Peyer's patch (tissue), 4 donors: ENCODE measurements at regions not wholly inside any gene's neighbourhood (a gene's known extent, or its start where the extent isn't known, plus 50 kb on each side); places are given as distances from the start of the nearest gene placed in this dataset.

Experiments
- DNase-seq, 3 donors: peaks; one replicate each; pipeline ENCODE4 v3.0.0-alpha.2; 2017 to 2019
- H3K27ac ChIP-seq, 4 donors: fragments of 200-600 bp; sonication (generic); one replicate each; pipeline ENCODE4 v1.5.1; 2016 to 2019
- H3K27me3 ChIP-seq, 2 donors: fragments of 200-600 bp; sonication (generic); one replicate each; pipeline ENCODE4 v1.5.1; 2019
- H3K36me3 ChIP-seq, 3 donors: fragments of 200-600 bp; sonication (generic); one replicate each; pipeline ENCODE4 v1.5.1; 2016 to 2019
- H3K4me1 ChIP-seq, 4 donors: fragments of 200-600 bp; sonication (generic); one replicate each; pipeline ENCODE4 v1.5.1; 2016 to 2019
- H3K4me3 ChIP-seq, 4 donors: fragments of 200-600 bp; sonication (generic); 1 replicate in 3 of 4; 2 replicates in 1 of 4; pipeline ENCODE4 v1.5.1; 2016 to 2019; ENCODE audit warnings: mild to moderate bottlenecking in 1 of 4
- H3K9me3 ChIP-seq, 4 donors: fragments of 200-600 bp; sonication (generic); one replicate each; pipeline ENCODE4 v1.5.1; 2016 to 2019; ENCODE audit warnings: mild to moderate bottlenecking in 1 of 4
- CTCF ChIP-seq, 6 experiments: fragments of 450-650 bp in 4 of 6; fragments of 200-600 bp in 2 of 6; sonication (generic) in 1 of 6; IDR thresholded peaks; one replicate each; pipeline ENCODE4 v1.5.1; 2017 to 2019; ENCODE audit warnings: antibody characterized with exemption in 6 of 6, mild to moderate bottlenecking in 3 of 6, moderate library complexity in 1 of 6
- POLR2A ChIP-seq, 2 donors: fragments of 450-650 bp; IDR thresholded peaks; one replicate each; pipeline ENCODE4 v1.5.1; 2017; ENCODE audit warnings: antibody characterized with exemption in 2 of 2, mild to moderate bottlenecking in 2 of 2, moderate library complexity in 2 of 2

GRCh38 chr6:114419175-114419574 is 76.4 kb upstream of the HS3ST5 start:
- no peaks in the 10 kb centered on the region for H3K4me1 ChIP-seq
- no peak for TF ChIP-seq POLR2A (IDR thresholded peaks at IDR 0.05)
- no peak for TF ChIP-seq CTCF (IDR thresholded peaks at IDR 0.05)
- no peak overlapping the region for H3K27ac ChIP-seq
- no peaks in the 10 kb centered on the region for H3K9me3 ChIP-seq
- no peaks in the 10 kb centered on the region for H3K36me3 ChIP-seq
- no peaks in the 10 kb centered on the region for H3K27me3 ChIP-seq
- H3K4me3 ChIP-seq = no peak overlapping the region
- no peak for DNase-seq

- TF ChIP-seq POLR2A (IDR thresholded peaks at IDR 0.05) (no peak), CTCF (IDR thresholded peaks at IDR 0.05) (no peak)
- H3K4me3 ChIP-seq = no peak overlapping the region
- H3K27me3 ChIP-seq = no peaks in the 10 kb centered on the region
- H3K27ac ChIP-seq = no peak overlapping the region
- no peaks in the 10 kb centered on the region for H3K9me3 ChIP-seq
- DNase-seq = no peak
- H3K4me1 ChIP-seq = no peaks in the 10 kb centered on the region
- H3K36me3 ChIP-seq = no peaks in the 10 kb centered on the region
These were observed 75.6 kb upstream of the HS3ST5 start for GRCh38 chr6:114418304-114418972.

GRCh38 chr6:114407426-114408035 is 64.7 kb upstream of the HS3ST5 start:
- Histone ChIP-seq H3K36me3 (no peaks in the 10 kb centered on the region), H3K4me1 (no peaks in the 10 kb centered on the region), H3K4me3 (no peak overlapping the region), H3K9me3 (no peaks in the 10 kb centered on the region), H3K27me3 (no peaks in the 10 kb centered on the region), H3K27ac (no peak overlapping the region)
- DNase-seq = no peak
- no peak for TF ChIP-seq POLR2A (IDR thresholded peaks at IDR 0.05)

GRCh38 chr6:114404339-114404955 is 61.6 kb upstream of the HS3ST5 start:
- Histone ChIP-seq H3K4me3 (no peak overlapping the region), H3K4me1 (no peaks in the 10 kb centered on the region), H3K9me3 (no peaks in the 10 kb centered on the region), H3K36me3 (no peaks in the 10 kb centered on the region), H3K27me3 (no peaks in the 10 kb centered on the region), H3K27ac (no peak overlapping the region)
- TF ChIP-seq POLR2A (IDR thresholded peaks at IDR 0.05) (no peak), CTCF (IDR thresholded peaks at IDR 0.05) (no peak)
- DNase-seq = no peak

GRCh38 chr6:114403858-114404257 is 61.0 kb upstream of the HS3ST5 start:
- DNase-seq = no peak
- no peak for TF ChIP-seq CTCF (IDR thresholded peaks at IDR 0.05)
- no peak for TF ChIP-seq POLR2A (IDR thresholded peaks at IDR 0.05)
- Histone ChIP-seq H3K27me3 (no peaks in the 10 kb centered on the region), H3K4me1 (no peaks in the 10 kb centered on the region), H3K27ac (no peak overlapping the region), H3K36me3 (no peaks in the 10 kb centered on the region), H3K4me3 (no peak overlapping the region), H3K9me3 (no peaks in the 10 kb centered on the region)

GRCh38 chr6:114398481-114398880 is 55.7 kb upstream of the HS3ST5 start:
- no peak for DNase-seq

More at GRCh38 chr6:114398481-114398880, 55.7 kb upstream of the HS3ST5 start:
- no peaks in the 10 kb centered on the region for H3K4me1 ChIP-seq
- no peaks in the 10 kb centered on the region for H3K36me3 ChIP-seq
- H3K4me3 ChIP-seq = no peak overlapping the region
- no peak for TF ChIP-seq CTCF (IDR thresholded peaks at IDR 0.05)
- no peak for TF ChIP-seq POLR2A (IDR thresholded peaks at IDR 0.05)
- H3K9me3 ChIP-seq = no peaks in the 10 kb centered on the region
- no peaks in the 10 kb centered on the region for H3K27me3 ChIP-seq
- H3K27ac ChIP-seq = no peak overlapping the region
